ENCODE measurements at regions not wholly inside any gene's neighbourhood (a gene's known extent, or its start where the extent isn't known, plus 50 kb on each side); places are given as distances from the start of the nearest gene placed in this dataset.

- TF ChIP-seq CTCF (conservative IDR thresholded peaks at IDR 0.05; ENCODE audit: low read length) (no peak), EZH2phosphoT487 (IDR thresholded peaks at IDR 0.05; ENCODE audit: borderline replicate concordance) (no peak)
Measured at GRCh38 chr9:38281917-38282316, 110.6 kb upstream of the ALDH1B1 start.

Data from Loucy (cell line).